Activated T-cell treated with anti-CD3 and anti-CD28 coated beads for 24 hours (primary cell): ENCODE measurements at regions not wholly inside any gene's neighbourhood (a gene's known extent, or its start where the extent isn't known, plus 50 kb on each side); places are given as distances from the start of the nearest gene placed in this dataset.
"Not testable (repeated sequence)": the region's sequence is repeated elsewhere in the genome, so short reads cannot be mapped to it uniquely, and the experiment has no call there.

Source experiments
- DNase-seq: peaks from one replicate; pipeline ENCODE4 v3.0.0-alpha.2; 2020; ENCODE audit warnings: low read depth

GRCh38 chr1:56266359-56266758 is 313.0 kb downstream of the PLPP3 start:
- DNase-seq = no peak

- no peak for DNase-seq
Measured at GRCh38 chr1:56265216-56265615, 314.1 kb downstream of the PLPP3 start.

- no peak for DNase-seq
Measured at GRCh38 chr1:56263908-56264307, 315.5 kb downstream of the PLPP3 start.

GRCh38 chr1:56258371-56258770 is 321.0 kb downstream of the PLPP3 start:
- DNase-seq = no peak

- DNase-seq = no peak
Measured at GRCh38 chr1:56257726-56258125, 321.6 kb downstream of the PLPP3 start.

GRCh38 chr1:56256153-56257000 is 323.0 kb downstream of the PLPP3 start:
- DNase-seq = no peak

- no peak for DNase-seq
Measured at GRCh38 chr1:56255516-56256152, 323.7 kb downstream of the PLPP3 start.

- no peak for DNase-seq
Measured at GRCh38 chr1:56254130-56254529, 325.2 kb downstream of the PLPP3 start.

- no peak for DNase-seq
Measured at GRCh38 chr1:56250809-56251208, 328.6 kb downstream of the PLPP3 start.

GRCh38 chr1:56249234-56249633 is 330.1 kb downstream of the PLPP3 start:
- no peak for DNase-seq

GRCh38 chr1:56248138-56248537 is 331.2 kb downstream of the PLPP3 start:
- DNase-seq = no peak

GRCh38 chr1:56246726-56247125 is 332.6 kb downstream of the PLPP3 start:
- DNase-seq = not testable (repeated sequence)

- no peak for DNase-seq
Measured at GRCh38 chr1:56240400-56240799, 339.0 kb downstream of the PLPP3 start.

GRCh38 chr1:56237491-56238064 is 341.8 kb downstream of the PLPP3 start:
- DNase-seq = no peak

- no peak for DNase-seq
Measured at GRCh38 chr1:56236688-56237087, 342.7 kb downstream of the PLPP3 start.

- no peak for DNase-seq
Measured at GRCh38 chr1:56235909-56236510, 343.4 kb downstream of the PLPP3 start.

- DNase-seq = no peak
Measured at GRCh38 chr1:56229186-56229585, 350.2 kb downstream of the PLPP3 start.

GRCh38 chr1:56227886-56228285 is 351.5 kb downstream of the PLPP3 start:
- DNase-seq = no peak

GRCh38 chr1:56227401-56227800 is 352.0 kb downstream of the PLPP3 start:
- no peak for DNase-seq

GRCh38 chr1:56225964-56226815 is 353.2 kb downstream of the PLPP3 start:
- DNase-seq = no peak

GRCh38 chr1:56223968-56224367 is 355.4 kb downstream of the PLPP3 start:
- no peak for DNase-seq
